Adrenal gland (tissue), 5 donors: ENCODE measurements at regions not wholly inside any gene's neighbourhood (a gene's known extent, or its start where the extent isn't known, plus 50 kb on each side); places are given as distances from the start of the nearest gene placed in this dataset.

Experiments used
- CTCF ChIP-seq, 6 experiments: fragments of 450-650 bp in 4 of 6; fragments of 200-600 bp in 2 of 6; sonication (generic) in 1 of 6; IDR thresholded peaks; 1 replicate in 5 of 6; 2 replicates in 1 of 6; pipeline versions ENCODE4 v1.5.1 to v1.8.0; 2016 to 2021; ENCODE audit warnings: antibody characterized with exemption in 6 of 6, mild to moderate bottlenecking in 2 of 6, moderate library complexity in 1 of 6
- POLR2A ChIP-seq, 2 donors: fragments of 450-650 bp; IDR thresholded peaks; one replicate each; pipeline ENCODE4 v1.6.1; 2017; ENCODE audit warnings: antibody characterized with exemption in 2 of 2, mild to moderate bottlenecking in 2 of 2, moderate library complexity in 1 of 2
- donor health status: DM: no; HTN: no; CAD: no.

GRCh38 chr5:135645336-135646180 lies 66.8 kb upstream of the CXCL14 start:
- TF ChIP-seq CTCF (IDR thresholded peaks at IDR 0.05) (no peak), POLR2A (IDR thresholded peaks at IDR 0.05) (no peak)
